Subcutaneous abdominal adipose tissue (tissue), 5 donors: ENCODE measurements at regions not wholly inside any gene's neighbourhood (a gene's known extent, or its start where the extent isn't known, plus 50 kb on each side); places are given as distances from the start of the nearest gene placed in this dataset.
"Not testable (repeated sequence)": the region's sequence is repeated elsewhere in the genome, so short reads cannot be mapped to it uniquely, and the experiment has no call there.

Experiments
- H3K27ac ChIP-seq: one replicate; pipeline ENCODE4 v1.7.0; 2013; ENCODE audit warnings: low read depth, mild to moderate bottlenecking, inconsistent platforms, low read length, moderate library complexity
- H3K27me3 ChIP-seq, 5 donors: one replicate each; pipeline ENCODE4 v1.7.0; 2013; ENCODE audit warnings: low read length in 5 of 5, inconsistent platforms in 1 of 5; ENCODE audit not compliant: control insufficient read depth in 5 of 5, insufficient read depth in 4 of 5
- H3K36me3 ChIP-seq, 5 donors: one replicate each; pipeline ENCODE4 v1.7.0; 2013; ENCODE audit warnings: low read length in 5 of 5; ENCODE audit not compliant: control insufficient read depth in 5 of 5, insufficient read depth in 5 of 5
- H3K4me1 ChIP-seq, 5 donors: one replicate each; pipeline ENCODE4 v1.7.0; 2013; ENCODE audit warnings: low read length in 5 of 5, mild to moderate bottlenecking in 3 of 5, moderate library complexity in 1 of 5; ENCODE audit not compliant: control insufficient read depth in 5 of 5, insufficient read depth in 5 of 5
- H3K4me3 ChIP-seq, 5 donors: one replicate each; pipeline ENCODE4 v1.7.0; 2013; ENCODE audit warnings: low read length in 5 of 5, low read depth in 1 of 5
- H3K9ac ChIP-seq, 5 donors: one replicate each; pipeline ENCODE4 v1.7.0; 2013; ENCODE audit warnings: low read length in 5 of 5, mild to moderate bottlenecking in 4 of 5, moderate library complexity in 3 of 5
- H3K9me3 ChIP-seq, 5 donors: one replicate each; pipeline ENCODE4 v1.7.0; 2013; ENCODE audit warnings: low read length in 5 of 5; ENCODE audit not compliant: control insufficient read depth in 5 of 5
- donor health status: healthy.
- donor health status: healthy.
- donor health status: healthy.
- donor health status: healthy.
- donor health status: healthy.

- Histone ChIP-seq H3K36me3 (no peaks in the 10 kb centered on the region), H3K9me3 (peaks cover 0 to 8% (median 4%) of the 10 kb centered on the region in 5 donors), H3K9ac (no peak overlapping the region), H3K27ac (no peak overlapping the region), H3K4me1 (no peaks in the 10 kb centered on the region), H3K27me3 (no peaks in the 10 kb centered on the region), H3K4me3 (no peak overlapping the region)
Measured at GRCh38 chr12:125552295-125552694, 487.1 kb downstream of the AACS start.

DNA sequence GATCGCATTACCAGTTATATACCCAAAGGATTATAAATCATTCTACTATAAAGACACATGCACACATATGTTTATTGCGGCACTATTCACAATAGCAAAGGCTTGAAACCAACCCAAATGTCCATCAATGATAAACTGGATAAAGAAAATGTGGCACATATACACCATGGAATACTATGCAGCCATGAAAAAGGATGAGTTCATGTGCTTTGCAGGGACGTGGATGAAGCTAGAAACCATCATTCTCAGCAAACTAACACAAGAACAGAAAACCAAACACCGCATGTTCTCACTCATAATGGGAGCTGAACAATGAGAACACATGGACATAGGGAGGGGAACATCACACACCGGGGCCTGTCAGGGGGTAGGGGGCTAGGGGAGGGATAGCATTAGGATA is 495.8 kb downstream of the AACS start:
- H3K27me3 ChIP-seq, H3K36me3 ChIP-seq, H3K4me1 ChIP-seq, H3K9ac ChIP-seq, H3K27ac ChIP-seq, H3K4me3 ChIP-seq: not testable (repeated sequence)
- H3K9me3 ChIP-seq = peaks cover 0 to 11% (median 9%) of the 10 kb centered on the region in 5 donors

GRCh38 chr12:125564753-125565152 is 499.5 kb downstream of the AACS start:
- H3K36me3 ChIP-seq = no peaks in the 10 kb centered on the region
- no peak overlapping the region for H3K9ac ChIP-seq
- no peak overlapping the region for H3K4me3 ChIP-seq
- H3K4me1 ChIP-seq = no peaks in the 10 kb centered on the region
- no peak overlapping the region for H3K27ac ChIP-seq
- peaks cover 0 to 18% (median 9%) of the 10 kb centered on the region in 5 donors for H3K9me3 ChIP-seq
- peaks cover 0 to 3% (median 0%) of the 10 kb centered on the region in 5 donors for H3K27me3 ChIP-seq

DNA sequence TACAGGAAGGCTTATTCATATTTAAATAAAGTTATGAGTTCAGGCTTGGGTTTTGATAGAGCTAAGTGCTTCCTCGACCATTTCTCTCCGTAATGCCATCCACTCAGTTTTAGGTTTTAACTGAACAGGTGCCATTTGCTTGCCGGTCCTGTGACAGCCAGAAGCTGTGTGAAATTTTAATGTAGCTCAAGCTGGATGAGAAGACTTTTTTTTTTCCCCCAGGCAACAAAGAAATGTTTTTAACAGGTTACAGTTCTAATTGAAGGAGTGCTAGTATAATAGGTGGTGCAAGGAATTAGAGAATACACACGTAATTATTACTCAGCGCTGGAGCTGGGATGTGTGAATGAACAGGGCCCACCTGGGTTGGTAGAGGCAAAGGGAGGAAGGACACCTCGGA is 502.3 kb downstream of the AACS start:
- Histone ChIP-seq H3K9ac (no peak overlapping the region), H3K9me3 (peaks cover 0 to 16% (median 9%) of the 10 kb centered on the region in 5 donors), H3K4me1 (no peaks in the 10 kb centered on the region), H3K4me3 (no peak overlapping the region), H3K27ac (no peak overlapping the region), H3K27me3 (peaks cover 0 to 3% (median 0%) of the 10 kb centered on the region in 5 donors), H3K36me3 (no peaks in the 10 kb centered on the region)

GRCh38 chr12:125568306-125568705 is 503.1 kb downstream of the AACS start:
- Histone ChIP-seq H3K9me3 (peaks cover 0 to 16% (median 9%) of the 10 kb centered on the region in 5 donors), H3K4me1 (no peaks in the 10 kb centered on the region), H3K9ac (no peak overlapping the region), H3K27me3 (peaks cover 0 to 3% (median 0%) of the 10 kb centered on the region in 5 donors), H3K36me3 (no peaks in the 10 kb centered on the region), H3K27ac (no peak overlapping the region), H3K4me3 (no peak overlapping the region)

- H3K9me3 ChIP-seq = peaks cover 0 to 7% (median 4%) of the 10 kb centered on the region in 5 donors
- H3K9ac ChIP-seq = no peak overlapping the region
- no peak overlapping the region for H3K27ac ChIP-seq
- H3K36me3 ChIP-seq = no peaks in the 10 kb centered on the region
- no peaks in the 10 kb centered on the region for H3K27me3 ChIP-seq
- H3K4me1 ChIP-seq = no peaks in the 10 kb centered on the region
- H3K4me3 ChIP-seq = no peak overlapping the region
Measured at GRCh38 chr12:125573271-125573670, 508.0 kb downstream of the AACS start.

DNA sequence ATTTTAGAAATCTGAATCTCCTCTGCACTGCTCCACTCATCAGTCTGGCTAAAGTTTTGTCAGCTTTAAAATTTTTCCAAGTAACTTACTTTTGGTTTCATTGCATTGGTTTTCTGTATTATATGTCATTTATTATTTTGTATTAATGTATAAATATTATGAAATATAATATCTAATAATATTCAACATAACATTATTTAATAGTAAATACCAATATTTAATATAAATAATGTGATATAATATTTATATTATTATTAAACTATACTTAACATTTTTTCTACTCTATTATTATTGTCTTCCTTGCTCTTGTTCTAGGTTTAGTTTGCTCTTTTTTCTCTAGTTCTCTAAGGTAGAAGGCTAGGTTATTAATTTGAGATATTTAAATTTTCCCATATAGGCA is 512.1 kb downstream of the AACS start:
- no peak overlapping the region for H3K4me3 ChIP-seq
- H3K27me3 ChIP-seq = no peaks in the 10 kb centered on the region
- H3K9ac ChIP-seq = no peak overlapping the region
- no peaks in the 10 kb centered on the region for H3K36me3 ChIP-seq
- no peak overlapping the region for H3K27ac ChIP-seq
- H3K4me1 ChIP-seq = no peaks in the 10 kb centered on the region
- H3K9me3 ChIP-seq = peaks cover 0 to 19% (median 8%) of the 10 kb centered on the region in 5 donors

- Histone ChIP-seq H3K36me3 (no peaks in the 10 kb centered on the region), H3K9ac (no peak overlapping the region), H3K9me3 (peaks cover 0 to 19% (median 8%) of the 10 kb centered on the region in 5 donors), H3K4me3 (no peak overlapping the region), H3K4me1 (no peaks in the 10 kb centered on the region), H3K27me3 (no peaks in the 10 kb centered on the region), H3K27ac (no peak overlapping the region)
Measured at GRCh38 chr12:125579916-125580315, 514.7 kb downstream of the AACS start.

GRCh38 chr12:125583071-125583470 is 517.8 kb downstream of the AACS start:
- H3K9ac ChIP-seq = no peak overlapping the region
- H3K27ac ChIP-seq = no peak overlapping the region
- no peaks in the 10 kb centered on the region for H3K4me1 ChIP-seq
- no peak overlapping the region for H3K4me3 ChIP-seq
- H3K36me3 ChIP-seq = no peaks in the 10 kb centered on the region
- H3K9me3 ChIP-seq = peaks cover 0 to 15% (median 6%) of the 10 kb centered on the region in 5 donors
- no peaks in the 10 kb centered on the region for H3K27me3 ChIP-seq

DNA sequence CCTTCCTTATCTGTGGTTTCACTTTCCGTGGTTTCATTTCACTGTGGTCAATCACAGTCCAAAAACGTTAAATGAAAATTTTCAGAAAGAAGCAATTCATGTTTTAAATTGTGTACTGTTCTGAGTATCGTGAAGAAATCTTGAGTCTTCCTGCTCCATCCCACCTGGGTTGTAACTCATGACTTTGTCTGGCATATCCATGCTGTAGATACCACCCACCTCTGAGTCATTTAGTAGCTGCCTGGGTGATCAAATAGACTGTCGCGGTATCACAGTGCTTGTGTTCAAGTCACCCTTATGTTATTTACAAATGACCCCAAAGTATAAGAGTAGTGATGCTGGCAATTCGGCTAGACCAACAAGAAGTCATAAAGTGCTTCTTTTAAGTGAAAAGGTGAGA is 521.2 kb downstream of the AACS start:
- peaks cover 0 to 8% (median 4%) of the 10 kb centered on the region in 5 donors for H3K9me3 ChIP-seq
- no peak overlapping the region for H3K4me3 ChIP-seq
- H3K36me3 ChIP-seq = no peaks in the 10 kb centered on the region
- no peak overlapping the region for H3K9ac ChIP-seq
- H3K27ac ChIP-seq = no peak overlapping the region
- no peaks in the 10 kb centered on the region for H3K27me3 ChIP-seq
- H3K4me1 ChIP-seq = no peaks in the 10 kb centered on the region

- no peaks in the 10 kb centered on the region for H3K27me3 ChIP-seq
- H3K36me3 ChIP-seq = no peaks in the 10 kb centered on the region
- H3K4me1 ChIP-seq = no peaks in the 10 kb centered on the region
- H3K9ac ChIP-seq = no peak overlapping the region
- no peak overlapping the region for H3K4me3 ChIP-seq
- H3K9me3 ChIP-seq = peaks cover 3 to 25% (median 8%) of the 10 kb centered on the region in 5 donors
- H3K27ac ChIP-seq = no peak overlapping the region
Measured at GRCh38 chr12:125593269-125593668, 528.0 kb downstream of the AACS start.
